Choroid plexus epithelial cell (primary cell): ENCODE measurements at regions not wholly inside any gene's neighbourhood (a gene's known extent, or its start where the extent isn't known, plus 50 kb on each side); places are given as distances from the start of the nearest gene placed in this dataset.
"Not testable (repeated sequence)": the region's sequence is repeated elsewhere in the genome, so short reads cannot be mapped to it uniquely, and the experiment has no call there.

ENCODE experiments used
- DNase-seq: peaks from one replicate; pipeline ENCODE4 v3.0.0-alpha.2; 2010; ENCODE audit warnings: low read depth
- H3K4me3 ChIP-seq: 2 replicates; pipeline ENCODE4 v1.5.1; 2011; ENCODE audit warnings: low read depth, mild to moderate bottlenecking, control low read depth, low read length, moderate library complexity
- CTCF ChIP-seq: conservative IDR thresholded peaks from 2 replicates; pipeline ENCODE4 v1.5.1; 2011; ENCODE audit warnings: low read depth, mild to moderate bottlenecking, control low read depth, inconsistent platforms, low read length, moderate library complexity

GRCh38 chr5:44160369-44160768 is 228.9 kb downstream of the FGF10 start:
- no peak overlapping the region for H3K4me3 ChIP-seq
- DNase-seq: no peak
- no peak for TF ChIP-seq CTCF

- no peak for TF ChIP-seq CTCF
- no peak for DNase-seq
- H3K4me3 ChIP-seq: no peak overlapping the region
These were observed 239.0 kb downstream of the FGF10 start for GRCh38 chr5:44150075-44150723.

GRCh38 chr5:44117947-44118346 is 271.3 kb downstream of the FGF10 start:
- H3K4me3 ChIP-seq, DNase-seq: not testable (repeated sequence)

- not testable (repeated sequence) for DNase-seq
These were observed 281.0 kb downstream of the FGF10 start for GRCh38 chr5:44108232-44108631.

GRCh38 chr5:44099643-44100042 is 289.6 kb downstream of the FGF10 start:
- no peak for DNase-seq
- TF ChIP-seq CTCF: no peak
- H3K4me3 ChIP-seq: no peak overlapping the region

More at GRCh38 chr5:44108232-44108631, 281.0 kb downstream of the FGF10 start:
- not testable (repeated sequence) for H3K4me3 ChIP-seq

- no peak for TF ChIP-seq CTCF
- DNase-seq: no peak
- H3K4me3 ChIP-seq: no peak overlapping the region
These were observed 299.6 kb downstream of the FGF10 start for GRCh38 chr5:44089424-44090144.

- H3K4me3 ChIP-seq: no peak overlapping the region
- no peak for TF ChIP-seq CTCF
- DNase-seq: no peak
These were observed 304.1 kb downstream of the FGF10 start for GRCh38 chr5:44085083-44085482.

- H3K4me3 ChIP-seq, DNase-seq: not testable (repeated sequence)
These were observed 314.7 kb downstream of the FGF10 start for GRCh38 chr5:44074547-44074946.
